ENCODE measurements at regions not wholly inside any gene's neighbourhood (a gene's known extent, or its start where the extent isn't known, plus 50 kb on each side); places are given as distances from the start of the nearest gene placed in this dataset.
"Not testable (repeated sequence)": the region's sequence is repeated elsewhere in the genome, so short reads cannot be mapped to it uniquely, and the experiment has no call there.

DNA sequence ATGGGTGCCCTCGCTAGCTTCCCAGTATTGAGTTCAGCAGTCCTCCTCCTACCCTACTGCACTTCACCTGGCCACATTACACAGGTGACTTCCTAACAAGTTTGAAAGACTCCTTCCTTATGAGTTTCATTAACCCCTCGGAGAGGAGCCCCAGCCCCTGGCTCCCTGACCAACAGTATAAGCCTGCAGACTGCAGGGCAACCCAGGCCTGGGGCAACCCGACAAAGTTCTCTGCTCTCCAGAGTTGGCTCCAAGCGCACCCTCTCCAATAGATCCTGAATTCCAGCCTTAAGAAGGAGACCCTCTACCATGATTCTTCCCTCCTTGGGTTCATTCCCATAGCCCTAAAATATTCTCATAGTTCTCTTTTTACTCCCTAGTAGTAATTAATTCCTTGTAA is 1162.8 kb upstream of the TMEFF2 start:
- no peaks in the 10 kb centered on the region for H3K4me1 ChIP-seq (ENCODE audit: low read depth)
- TF ChIP-seq, protein P1, sequence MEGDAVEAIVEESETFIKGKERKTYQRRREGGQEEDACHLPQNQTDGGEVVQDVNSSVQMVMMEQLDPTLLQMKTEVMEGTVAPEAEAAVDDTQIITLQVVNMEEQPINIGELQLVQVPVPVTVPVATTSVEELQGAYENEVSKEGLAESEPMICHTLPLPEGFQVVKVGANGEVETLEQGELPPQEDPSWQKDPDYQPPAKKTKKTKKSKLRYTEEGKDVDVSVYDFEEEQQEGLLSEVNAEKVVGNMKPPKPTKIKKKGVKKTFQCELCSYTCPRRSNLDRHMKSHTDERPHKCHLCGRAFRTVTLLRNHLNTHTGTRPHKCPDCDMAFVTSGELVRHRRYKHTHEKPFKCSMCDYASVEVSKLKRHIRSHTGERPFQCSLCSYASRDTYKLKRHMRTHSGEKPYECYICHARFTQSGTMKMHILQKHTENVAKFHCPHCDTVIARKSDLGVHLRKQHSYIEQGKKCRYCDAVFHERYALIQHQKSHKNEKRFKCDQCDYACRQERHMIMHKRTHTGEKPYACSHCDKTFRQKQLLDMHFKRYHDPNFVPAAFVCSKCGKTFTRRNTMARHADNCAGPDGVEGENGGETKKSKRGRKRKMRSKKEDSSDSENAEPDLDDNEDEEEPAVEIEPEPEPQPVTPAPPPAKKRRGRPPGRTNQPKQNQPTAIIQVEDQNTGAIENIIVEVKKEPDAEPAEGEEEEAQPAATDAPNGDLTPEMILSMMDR (IDR thresholded peaks at IDR 0.05; ENCODE audit: low read depth, low read length), result no peak
- no peaks in the 10 kb centered on the region for H3K36me3 ChIP-seq
- no peak for DNase-seq (ENCODE audit: low read depth in 1 of 2, low spot score in 1 of 2)
- no peaks in the 10 kb centered on the region for H3K27me3 ChIP-seq
- H3K4me3 ChIP-seq, result no peak overlapping the region
- no peak overlapping the region for H3K27ac ChIP-seq
- H3K9me3 ChIP-seq (ENCODE audit: low read depth), result no peaks in the 10 kb centered on the region

DNA sequence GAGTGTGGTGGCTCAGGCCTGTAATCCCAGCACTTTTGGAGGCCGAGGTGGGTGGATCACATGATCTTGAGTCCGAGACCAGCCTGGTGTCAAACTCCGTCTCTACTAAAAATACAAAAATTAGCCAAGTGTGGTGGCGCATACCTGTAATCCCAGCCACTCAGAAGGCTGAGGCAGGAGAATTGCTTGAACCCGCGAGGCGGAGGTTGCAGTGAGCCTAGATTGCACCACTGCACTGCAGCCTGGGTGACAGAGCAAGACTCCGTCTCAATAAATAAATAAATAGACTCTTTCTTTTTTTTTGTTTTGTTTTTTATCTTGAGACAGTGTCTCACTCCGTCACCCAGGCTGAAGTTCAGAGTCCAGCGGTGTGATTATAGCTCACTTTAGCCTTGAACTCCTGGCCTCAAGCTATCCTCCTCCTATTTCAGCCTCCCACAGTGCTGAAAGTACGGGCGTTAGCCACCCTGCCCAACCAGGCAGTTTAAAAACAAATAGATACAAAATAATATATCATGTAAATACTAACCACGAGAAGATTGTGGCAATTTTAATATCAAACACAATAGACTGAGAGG is 1158.0 kb upstream of the TMEFF2 start:
- not testable (repeated sequence) for H3K27ac ChIP-seq; DNase-seq (ENCODE audit: low read depth in 1 of 2, low spot score in 1 of 2); H3K36me3 ChIP-seq; H3K27me3 ChIP-seq; H3K4me3 ChIP-seq; H3K9me3 ChIP-seq (ENCODE audit: low read depth); H3K4me1 ChIP-seq (ENCODE audit: low read depth)

DNA sequence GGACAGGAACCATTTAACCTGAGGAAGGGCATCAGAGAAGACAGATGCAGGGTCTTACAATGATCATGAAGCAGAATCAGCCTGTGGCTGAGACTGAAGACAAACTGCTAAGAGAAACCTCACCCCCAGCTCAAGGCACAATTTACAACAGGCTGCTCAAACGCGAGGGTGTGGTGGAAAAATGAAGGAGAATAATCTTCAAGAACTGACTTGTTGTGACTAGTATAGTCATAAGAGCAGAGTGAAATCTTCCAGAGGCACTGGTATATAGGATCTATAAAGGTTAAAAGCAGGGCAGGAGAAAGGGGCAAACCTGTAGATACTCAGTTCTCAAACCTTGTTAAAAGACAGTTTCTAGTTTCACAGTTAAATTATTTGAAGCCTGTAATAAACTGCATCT is 1155.8 kb upstream of the TMEFF2 start:
- H3K9me3 ChIP-seq (ENCODE audit: low read depth), result no peaks in the 10 kb centered on the region
- no peak for DNase-seq (ENCODE audit: low read depth in 1 of 2, low spot score in 1 of 2)
- no peaks in the 10 kb centered on the region for H3K4me1 ChIP-seq (ENCODE audit: low read depth)
- no peaks in the 10 kb centered on the region for H3K27me3 ChIP-seq
- no peak overlapping the region for H3K27ac ChIP-seq
- no peaks in the 10 kb centered on the region for H3K36me3 ChIP-seq
- H3K4me3 ChIP-seq, result no peak overlapping the region
- TF ChIP-seq, protein P1 (IDR thresholded peaks at IDR 0.05; ENCODE audit: low read depth, low read length), result no peak

DNA sequence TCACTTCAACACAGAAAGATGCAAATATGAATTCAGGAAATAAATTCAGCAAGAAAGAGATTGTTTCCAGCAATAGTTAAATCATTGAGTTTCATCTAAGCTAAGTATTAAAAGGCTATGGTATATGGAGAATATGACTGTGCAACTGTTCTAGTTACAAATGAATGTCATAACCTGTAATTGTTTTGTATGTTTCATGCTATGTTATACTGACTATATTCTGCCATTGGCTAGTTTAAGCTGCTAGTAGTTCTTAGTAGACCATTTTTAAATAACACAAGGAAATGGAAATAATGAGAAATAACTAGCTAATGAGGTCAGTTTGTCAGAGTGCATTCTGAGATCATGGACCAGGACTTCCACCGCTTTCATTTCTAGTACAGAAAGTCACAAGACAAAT is 1154.9 kb upstream of the TMEFF2 start:
- Histone ChIP-seq H3K4me1 (ENCODE audit: low read depth) (no peaks in the 10 kb centered on the region), H3K27ac (no peak overlapping the region), H3K9me3 (ENCODE audit: low read depth) (no peaks in the 10 kb centered on the region), H3K4me3 (no peak overlapping the region), H3K36me3 (no peaks in the 10 kb centered on the region), H3K27me3 (no peaks in the 10 kb centered on the region)
- TF ChIP-seq, protein P1 (IDR thresholded peaks at IDR 0.05; ENCODE audit: low read depth, low read length), result no peak
- DNase-seq (ENCODE audit: low read depth in 1 of 2, low spot score in 1 of 2), result no peak

DNA sequence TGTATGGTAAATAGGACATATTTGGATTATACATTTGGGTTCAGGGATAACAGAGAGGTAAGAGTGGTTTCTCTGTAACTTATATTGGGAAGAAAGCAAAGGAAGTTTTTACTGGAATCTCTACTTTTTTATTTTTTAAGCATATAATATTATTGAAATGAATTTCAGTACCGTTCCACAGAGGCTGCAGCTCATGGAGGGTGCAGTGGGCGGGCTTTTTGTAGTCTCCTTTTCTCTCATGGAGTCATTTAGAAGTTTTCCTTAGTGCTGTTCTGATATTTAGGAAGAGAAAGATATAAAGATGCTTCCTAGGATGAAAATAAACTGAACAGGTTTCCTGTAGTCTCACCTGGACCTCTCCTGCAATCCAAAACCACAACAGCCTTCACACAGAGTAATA is 1153.3 kb upstream of the TMEFF2 start:
- DNase-seq (ENCODE audit: low read depth in 1 of 2, low spot score in 1 of 2), result no peak
- Histone ChIP-seq H3K4me1 (ENCODE audit: low read depth) (no peaks in the 10 kb centered on the region), H3K4me3 (no peak overlapping the region), H3K27ac (no peak overlapping the region), H3K27me3 (no peaks in the 10 kb centered on the region), H3K9me3 (ENCODE audit: low read depth) (no peaks in the 10 kb centered on the region), H3K36me3 (no peaks in the 10 kb centered on the region)
- TF ChIP-seq, protein P1 (IDR thresholded peaks at IDR 0.05; ENCODE audit: low read depth, low read length), result no peak

DNA sequence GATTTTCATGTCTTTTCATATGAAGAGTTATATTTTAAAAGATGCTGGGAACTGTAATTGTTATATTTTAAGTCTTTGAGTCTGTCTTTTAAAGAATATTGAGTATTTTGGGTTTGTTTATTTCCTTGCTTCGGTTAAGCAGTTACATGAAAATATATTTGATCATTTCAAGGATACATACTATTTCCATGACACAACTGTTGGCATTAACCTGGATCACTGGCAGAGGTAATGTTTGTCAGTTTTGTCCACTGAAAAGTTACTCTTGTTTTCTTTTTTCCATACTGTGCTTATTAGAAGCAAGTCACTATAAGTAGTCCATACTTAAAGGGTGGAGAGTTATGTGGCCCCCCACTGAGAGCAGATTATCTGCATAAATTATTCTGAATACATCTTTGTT is 1142.0 kb upstream of the TMEFF2 start:
- Histone ChIP-seq H3K9me3 (ENCODE audit: low read depth) (no peaks in the 10 kb centered on the region), H3K27ac (no peak overlapping the region), H3K4me3 (no peak overlapping the region), H3K36me3 (no peaks in the 10 kb centered on the region), H3K27me3 (no peaks in the 10 kb centered on the region), H3K4me1 (ENCODE audit: low read depth) (no peaks in the 10 kb centered on the region)
- DNase-seq (ENCODE audit: low read depth in 1 of 2, low spot score in 1 of 2), result no peak
- TF ChIP-seq, protein P1 (IDR thresholded peaks at IDR 0.05; ENCODE audit: low read depth, low read length), result no peak
